Medulla oblongata (tissue), 1 donor: ENCODE measurements at regions not wholly inside any gene's neighbourhood (a gene's known extent, or its start where the extent isn't known, plus 50 kb on each side); places are given as distances from the start of the nearest gene placed in this dataset.

Experiments used
- DNase-seq: peaks from one replicate; pipeline ENCODE4 v3.0.0-alpha.2; 2015; ENCODE audit errors: extremely low spot score

DNA sequence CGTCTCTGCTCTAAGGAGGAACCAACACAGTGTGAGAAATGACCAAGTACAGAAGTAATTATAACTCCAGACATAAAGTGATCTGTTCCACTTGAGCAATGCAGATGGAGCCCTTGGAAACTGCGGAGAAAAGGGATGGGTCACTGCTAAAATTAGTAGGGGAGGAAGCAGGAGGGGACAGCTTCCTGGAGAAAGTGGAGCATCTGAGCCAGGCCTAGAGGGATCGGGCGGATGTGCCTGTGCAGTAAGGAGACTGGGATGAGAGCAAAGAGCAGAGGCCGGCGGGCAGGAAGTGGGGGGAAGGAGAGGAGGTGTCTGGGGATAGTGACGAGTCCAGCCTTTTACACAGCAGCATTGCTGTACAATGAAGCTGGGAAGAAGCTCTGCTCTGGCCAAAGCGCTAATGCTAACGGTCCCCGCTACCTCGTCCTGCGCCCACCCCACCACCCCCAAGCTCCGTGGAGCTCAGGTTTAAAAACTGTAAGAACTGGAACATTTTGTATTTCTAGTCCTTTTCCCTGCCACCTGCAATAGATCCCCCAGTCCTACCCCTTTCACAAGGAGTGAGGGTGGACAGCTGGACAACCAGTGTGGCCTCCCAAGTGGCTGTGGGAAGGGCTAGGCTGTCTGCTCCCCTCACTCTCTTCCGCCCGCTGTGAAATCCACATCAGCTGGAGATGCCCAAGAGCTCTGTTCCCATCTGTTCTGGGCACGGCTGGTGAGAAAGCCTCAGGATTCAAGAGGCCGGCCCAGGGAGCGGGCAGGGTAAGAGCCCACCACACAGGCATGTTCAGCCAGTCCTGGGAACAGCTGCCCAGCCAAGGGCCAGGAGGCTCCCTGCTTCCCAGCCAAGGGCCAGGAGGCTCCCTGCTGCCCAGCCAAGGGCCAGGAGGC is 53.0 kb upstream of the HES1 start:
- DNase-seq: no peak

GRCh38 chr3:194083637-194084224 is 52.2 kb upstream of the HES1 start:
- no peak for DNase-seq

GRCh38 chr3:194084284-194084683 is 51.7 kb upstream of the HES1 start:
- no peak for DNase-seq
